Esophagus mucosa (tissue), 1 donor: ENCODE measurements at regions not wholly inside any gene's neighbourhood (a gene's known extent, or its start where the extent isn't known, plus 50 kb on each side); places are given as distances from the start of the nearest gene placed in this dataset.

Experiments used
- ATAC-seq: fragments of 200-7000 bp; cut with Tn5 transposase; one replicate; pipeline ENCODE4 v1.9.1; 2020
- donor health status: DM: yes; HTN: yes; CAD: no.

DNA sequence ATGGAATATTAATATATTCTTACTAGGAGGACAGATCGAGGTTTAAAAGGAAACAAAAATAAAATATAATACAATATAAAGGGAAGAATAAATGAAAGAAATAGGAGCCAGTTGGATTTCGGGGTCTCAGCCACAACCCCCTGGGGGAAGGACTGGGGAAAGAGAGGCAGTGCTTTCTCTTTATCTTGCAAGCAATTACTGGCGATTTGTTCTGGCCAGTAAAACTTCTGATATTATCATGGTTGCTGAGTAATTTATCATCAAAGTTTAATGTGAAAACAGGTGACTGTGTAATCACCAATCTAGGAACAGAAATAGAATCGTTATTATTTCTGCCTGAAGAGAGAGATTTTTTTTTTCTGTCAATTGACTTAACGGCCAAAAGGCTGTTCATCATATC, 917.7 kb upstream of the CELF4 start:
- ATAC-seq = no peak

DNA sequence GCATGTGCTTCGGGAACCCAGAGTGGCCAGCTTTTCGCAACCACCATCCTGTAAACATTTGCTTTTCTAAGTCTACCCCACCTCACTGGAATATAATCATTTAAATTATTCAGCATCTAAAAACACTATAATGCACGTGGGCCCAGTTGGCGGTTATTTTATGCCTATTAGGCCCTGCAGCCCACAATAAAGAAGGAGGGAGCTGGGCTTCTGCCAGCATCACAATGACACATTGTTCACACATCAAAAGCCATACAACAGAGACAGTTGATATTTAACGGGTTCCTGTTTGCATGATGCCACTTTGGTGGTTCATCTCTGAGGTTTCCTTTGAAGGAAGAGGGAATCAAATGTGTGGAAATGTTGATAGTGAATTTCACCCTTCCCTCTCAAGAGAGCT, 916.0 kb upstream of the CELF4 start:
- no peak for ATAC-seq

DNA sequence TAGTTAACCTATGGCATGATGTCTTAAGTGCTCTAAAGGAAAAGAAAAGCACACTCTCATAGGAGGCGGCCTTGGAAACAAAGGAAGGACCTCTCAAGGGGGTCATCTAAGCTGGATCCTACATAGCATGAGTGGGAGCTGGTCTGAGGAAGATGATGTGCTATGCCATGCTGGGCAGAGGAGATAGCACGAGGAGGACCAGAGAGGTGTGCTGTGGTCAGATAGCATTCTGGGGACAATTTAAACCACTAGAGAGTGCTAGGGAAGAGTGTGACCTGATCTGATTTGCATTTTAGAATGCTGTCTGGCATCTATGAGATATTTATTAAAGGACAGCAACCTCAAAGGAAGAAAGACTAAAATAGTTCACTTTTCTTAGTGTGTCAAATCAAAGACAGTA, 910.1 kb upstream of the CELF4 start:
- no peak for ATAC-seq

DNA sequence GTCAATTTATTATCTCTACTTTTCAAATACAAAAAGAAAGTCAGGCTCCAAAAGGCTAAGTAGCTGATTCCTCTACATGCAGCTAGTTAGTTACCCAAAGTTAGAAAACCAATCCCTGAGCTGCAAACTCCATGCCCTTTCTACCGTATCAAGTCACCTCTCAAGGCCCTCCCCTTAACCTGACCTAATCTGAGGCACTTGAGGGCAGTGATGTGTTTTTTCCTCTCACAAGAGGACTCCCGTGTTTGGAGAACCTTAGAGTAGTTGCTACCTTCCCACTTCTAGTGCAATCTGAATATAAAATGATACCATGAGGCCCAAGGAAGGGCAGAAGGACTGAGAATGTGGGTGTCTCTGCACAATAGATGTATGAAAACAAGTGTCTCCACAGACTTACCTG, 907.9 kb upstream of the CELF4 start:
- ATAC-seq = no peak

DNA sequence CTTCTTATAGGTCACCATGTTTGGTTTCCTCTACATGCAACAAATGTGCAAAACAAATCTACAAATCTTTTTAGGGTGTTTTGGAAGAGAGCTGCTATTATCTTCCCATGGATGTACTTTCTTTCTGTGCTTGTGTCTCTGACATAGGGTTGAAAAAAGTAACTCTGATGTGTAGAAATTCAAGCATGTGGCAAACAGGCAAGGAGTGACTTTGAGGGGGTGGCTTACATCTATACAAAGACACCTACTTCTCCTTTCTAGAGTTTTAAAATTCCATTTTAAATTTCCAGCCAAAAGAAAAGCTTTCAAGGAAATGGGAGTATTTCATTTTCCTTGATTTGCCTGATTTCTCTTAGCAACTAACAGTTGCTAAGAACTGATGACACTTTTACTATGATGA, 904.8 kb upstream of the CELF4 start:
- no peak for ATAC-seq

DNA sequence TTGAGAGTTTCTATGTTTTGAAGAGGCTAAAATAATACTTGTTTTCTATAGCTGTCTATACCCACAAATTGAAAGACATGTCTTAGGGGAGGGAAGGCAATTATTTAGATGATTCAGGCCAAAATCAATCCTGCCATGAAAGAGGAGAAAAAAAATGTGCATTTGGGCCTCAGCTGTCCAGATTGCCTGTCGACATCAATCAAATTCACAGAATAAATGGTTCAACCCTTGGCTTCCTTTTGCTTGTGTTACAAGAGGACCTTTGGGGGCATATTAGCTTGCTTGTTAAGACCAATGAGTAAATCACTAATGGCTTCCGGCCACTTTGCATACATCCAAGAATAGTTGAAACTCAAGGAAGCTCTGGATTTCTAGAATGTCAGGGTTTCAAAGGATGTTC, 900.8 kb upstream of the CELF4 start:
- ATAC-seq = no peak

DNA sequence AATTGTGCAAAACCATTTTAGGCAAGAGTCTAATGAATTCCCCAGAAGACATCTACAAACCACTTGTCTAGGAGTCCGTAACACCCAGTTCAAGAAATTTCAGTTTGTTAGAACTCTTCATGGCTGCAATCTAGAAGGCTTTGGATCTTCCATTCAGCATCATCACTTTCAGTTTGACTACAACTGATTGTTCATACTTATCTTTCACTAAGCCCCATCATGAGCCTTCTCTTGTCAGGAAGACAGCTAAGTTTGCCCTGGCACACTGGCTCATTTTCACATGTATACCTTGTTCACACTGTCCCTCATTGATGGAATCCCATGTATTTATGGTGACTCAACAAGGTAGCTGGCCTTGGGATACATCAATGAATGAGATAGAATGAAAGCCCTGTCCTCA, 898.4 kb upstream of the CELF4 start:
- no peak for ATAC-seq

DNA sequence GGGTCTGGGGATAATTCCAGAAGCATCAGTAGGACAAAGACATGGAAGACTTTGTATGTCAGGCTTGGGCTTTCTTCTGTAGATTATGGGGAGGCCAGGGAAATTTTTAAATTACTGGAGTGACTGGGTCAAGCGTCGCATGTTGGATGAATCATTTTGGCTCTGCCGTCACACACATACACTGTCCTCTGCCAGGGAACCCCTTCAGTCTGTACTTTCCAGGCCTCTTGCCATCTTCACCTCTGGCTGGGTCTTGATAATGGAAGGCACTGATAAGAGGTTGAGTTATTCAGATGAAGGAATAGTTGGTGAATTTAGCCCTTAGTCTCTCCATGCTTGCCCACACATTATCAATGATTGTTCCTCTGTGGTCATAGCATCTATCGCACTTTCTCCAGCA, 895.1 kb upstream of the CELF4 start:
- ATAC-seq = no peak

DNA sequence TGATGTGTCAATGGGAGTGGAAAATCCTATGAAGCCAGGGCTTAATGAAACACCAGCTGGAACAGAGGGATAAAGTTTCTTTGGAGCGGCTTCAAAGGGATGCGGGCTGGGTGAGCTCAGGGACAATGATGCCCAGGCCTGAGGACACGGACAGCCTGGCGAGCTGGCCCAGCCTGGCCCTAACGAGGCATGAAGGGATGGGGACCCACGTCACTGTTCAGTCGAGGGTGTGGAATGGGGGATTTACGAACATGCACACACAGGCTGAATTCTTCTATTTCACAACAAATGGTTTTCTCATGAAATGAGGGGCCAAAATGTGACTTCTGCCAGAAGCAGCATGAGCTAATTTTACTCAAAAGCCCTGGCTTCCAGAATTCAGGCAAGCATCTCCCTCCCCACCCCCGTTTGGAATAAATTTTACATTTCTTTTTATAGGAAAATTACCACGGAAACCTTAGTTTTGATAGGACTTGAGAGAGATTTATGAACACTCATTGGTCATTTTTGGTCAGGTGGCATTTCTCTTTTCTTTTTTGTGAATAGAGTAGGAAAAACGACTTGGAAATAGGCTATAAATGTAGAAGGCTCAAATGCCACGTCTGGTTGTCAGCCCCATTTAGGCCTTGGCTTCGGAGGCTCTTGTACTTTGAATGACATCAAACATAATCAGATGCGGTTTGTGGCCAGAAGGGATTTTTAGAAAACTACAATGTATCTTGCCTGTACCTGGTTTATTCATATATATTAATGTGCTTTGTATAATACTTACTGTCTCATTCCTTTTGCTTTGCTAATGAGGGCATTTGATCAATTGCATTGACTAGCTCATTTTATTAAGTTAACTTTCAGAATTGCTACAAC, 893.8 kb upstream of the CELF4 start:
- no peak for ATAC-seq

DNA sequence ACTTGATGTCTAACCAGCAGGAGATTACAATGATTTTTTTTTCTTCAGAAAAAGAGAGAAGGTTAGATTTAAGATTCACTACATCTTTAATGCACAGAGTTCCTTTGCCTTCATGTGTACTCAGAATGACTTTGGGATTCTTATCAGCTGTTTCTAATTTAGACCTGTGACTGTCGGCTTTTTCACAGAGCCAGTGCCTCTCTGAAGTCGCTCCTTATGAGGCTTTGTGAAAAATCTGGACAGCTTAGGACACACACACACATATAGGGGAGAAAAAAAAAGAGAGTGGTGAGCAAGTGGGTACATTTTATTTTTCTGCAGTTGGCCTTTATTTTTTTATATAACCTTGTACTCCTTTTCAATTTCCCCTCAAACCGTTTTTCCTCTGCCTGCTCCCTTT, 893.1 kb upstream of the CELF4 start:
- ATAC-seq = no peak

DNA sequence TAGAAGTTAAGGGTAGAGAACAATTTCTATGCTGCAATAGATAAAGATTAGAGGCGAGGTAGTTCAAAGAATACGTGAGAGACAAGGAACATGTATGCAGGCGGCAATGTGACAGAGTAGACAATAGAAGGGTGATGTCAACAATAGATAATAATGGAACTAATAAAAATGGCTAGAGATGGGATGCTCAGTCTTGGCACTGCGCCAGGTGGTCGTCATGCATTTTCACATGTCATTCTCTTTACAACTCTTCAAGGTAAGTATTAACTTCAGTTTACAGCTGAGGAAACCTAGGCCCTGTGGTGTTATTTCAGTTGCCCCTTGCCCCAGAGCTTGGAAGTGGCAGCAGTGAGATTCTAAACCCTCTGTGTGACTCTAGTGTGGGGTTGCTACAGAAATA, 890.7 kb upstream of the CELF4 start:
- ATAC-seq = no peak

DNA sequence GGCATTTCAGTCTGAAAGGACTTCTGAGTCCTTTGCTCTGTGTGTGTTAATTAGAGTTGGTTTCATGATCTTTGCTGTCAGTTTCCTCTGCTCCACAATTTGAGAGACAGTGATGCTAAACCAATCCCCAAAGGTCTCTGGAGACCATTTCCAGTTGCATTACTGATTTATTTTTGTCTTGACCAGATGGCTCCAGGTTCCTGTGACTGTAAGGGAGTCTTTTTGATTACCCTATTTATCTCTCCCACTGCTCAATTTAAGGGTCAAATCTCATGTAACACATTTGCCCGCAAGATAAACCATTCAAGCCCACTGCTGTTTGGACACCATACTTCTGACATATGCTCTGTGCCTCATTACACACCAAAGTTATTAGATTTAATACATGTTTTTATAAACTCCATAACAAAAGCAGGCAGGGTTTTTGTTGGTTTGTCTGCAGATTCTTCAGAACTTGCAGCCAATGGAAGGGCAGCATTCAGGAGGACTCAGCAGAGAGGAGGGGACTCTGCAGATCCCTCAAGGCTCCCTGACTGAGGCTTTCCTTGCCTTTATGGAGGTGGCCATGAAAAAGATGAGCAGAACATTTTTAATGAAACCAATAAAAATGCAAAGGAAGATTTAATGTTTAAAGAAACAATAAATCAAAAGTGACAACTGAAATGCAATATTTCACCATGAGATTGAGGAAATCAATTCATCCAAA, 889.3 kb upstream of the CELF4 start:
- ATAC-seq = no peak

DNA sequence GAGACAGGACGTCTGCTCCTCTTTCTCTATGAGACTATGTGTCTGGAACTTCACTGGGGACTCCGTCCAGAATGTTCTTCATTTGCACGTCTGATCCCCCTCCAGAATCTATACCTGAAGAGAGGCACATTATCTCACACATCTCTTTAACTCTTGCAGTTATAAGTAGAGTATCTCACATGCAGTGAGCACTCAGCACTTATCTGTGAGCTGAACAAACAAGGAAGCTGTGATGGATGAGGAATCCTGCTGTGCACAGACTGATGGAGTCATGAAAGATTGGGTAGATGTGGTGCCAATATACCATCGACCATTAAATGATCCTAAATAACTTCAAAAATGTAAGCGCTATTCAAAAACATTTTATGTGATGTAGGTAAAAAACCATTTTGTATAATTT, 888.3 kb upstream of the CELF4 start:
- ATAC-seq = no peak

DNA sequence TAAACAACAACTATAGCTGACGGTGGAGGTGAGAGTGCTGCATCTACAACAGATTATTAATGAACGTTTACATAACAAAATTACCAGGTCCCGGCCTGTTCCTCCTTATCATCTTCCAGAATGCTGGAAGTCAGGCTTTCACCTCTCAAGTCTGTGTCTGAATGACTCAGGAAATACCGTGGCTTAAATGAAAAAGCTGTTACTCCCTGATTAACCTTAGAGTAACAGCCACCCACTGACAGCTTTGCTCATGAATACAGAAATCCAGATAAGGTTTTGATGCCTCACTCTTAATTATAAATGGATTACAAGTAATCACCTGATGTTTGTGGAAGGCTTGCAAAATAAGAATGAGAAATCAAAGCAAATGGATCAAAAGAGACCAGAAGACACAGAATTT, 885.3 kb upstream of the CELF4 start:
- peak; percentile 44 for ATAC-seq

DNA sequence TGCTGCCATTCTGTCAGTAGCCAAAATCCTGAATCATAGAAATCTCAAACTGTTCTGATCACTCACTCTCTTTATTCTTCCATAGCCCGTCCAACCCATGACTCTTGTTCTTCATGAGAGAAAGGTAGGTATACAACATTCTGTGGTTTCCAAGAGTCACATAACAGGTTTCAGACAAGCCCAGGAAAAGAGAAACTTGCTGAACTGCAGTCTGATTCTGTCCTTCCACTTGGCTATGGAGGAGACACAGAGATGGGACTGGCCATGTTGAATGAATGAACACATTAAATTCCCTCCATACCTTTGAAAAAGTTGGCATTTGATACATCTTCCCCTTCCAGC, 880.2 kb upstream of the CELF4 start:
- ATAC-seq = no peak

DNA sequence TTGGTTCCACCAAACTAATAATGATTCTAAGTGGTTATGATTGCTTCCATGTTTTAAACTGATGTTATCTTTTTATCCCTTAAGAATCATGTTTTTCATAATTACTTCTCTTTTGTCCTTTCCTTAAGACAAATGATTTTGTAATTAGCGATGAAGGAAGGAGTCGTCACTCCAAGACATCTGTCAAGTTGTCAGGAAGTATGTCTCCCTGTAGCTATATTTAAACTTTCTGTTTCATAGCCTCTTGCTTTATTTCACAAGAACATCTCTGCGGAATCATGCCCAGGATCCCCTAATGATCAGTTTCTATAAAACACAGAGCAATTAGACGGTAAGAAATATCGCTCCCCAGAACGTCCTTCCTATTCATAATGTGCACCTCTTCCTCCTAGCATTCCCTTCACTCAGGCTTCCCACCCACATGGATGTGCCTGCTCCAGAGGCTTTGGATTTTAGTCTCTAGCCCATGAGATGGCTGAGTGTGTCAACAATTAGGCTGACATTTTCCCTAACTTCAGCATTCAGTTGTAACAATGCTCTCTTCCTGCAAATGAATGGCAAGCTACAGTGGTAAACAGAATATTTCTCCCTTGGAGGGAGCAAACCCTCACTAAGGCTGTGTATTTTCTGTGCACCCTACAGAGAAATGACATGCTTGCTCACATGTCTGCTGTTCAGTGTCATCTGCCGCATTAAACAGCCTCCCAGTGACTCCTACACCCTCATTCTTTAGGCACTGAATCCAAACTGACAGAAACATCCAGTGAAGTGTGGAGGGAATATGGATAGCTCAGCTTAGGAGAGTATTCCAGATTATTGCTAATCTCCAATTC, 879.6 kb upstream of the CELF4 start:
- ATAC-seq = no peak

DNA sequence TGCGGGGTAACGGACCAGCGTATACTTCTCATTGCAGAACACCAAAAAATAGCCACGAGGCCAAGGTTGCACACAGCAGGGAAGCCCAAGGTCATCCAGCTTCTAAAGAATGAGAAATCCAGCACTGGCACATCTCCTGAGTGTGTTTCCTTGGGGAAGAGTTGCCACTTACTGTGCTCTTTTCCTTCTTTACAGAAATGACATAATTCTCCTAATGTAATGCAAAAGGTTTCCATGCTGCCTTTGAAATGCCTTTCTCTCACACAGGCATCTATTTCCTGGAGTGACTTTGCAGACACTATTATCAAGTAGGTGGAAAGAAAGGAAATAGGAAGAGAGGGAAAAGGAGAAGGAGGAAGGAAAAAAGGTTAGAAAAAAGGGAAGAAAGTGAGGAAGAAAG, 862.1 kb upstream of the CELF4 start:
- ATAC-seq = no peak

DNA sequence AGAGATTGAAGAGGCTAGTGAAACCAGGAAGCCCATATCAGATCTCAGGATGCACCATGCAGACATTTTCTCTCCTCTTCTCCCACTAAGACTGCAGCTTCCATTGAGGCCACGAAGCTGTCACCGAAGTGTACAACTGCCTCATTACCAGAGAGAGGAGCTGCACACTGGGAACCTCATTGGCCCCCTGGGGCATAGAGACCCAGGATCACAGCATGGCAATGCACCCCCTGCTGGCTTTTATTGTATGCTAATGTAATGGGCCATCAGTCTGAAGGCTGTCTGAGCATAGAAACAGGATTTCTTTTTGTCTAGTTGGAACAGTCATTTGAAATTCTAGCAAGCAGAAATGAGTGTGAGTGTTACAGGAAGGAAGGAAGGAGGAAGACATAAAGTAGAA, 861.6 kb upstream of the CELF4 start:
- ATAC-seq = no peak

DNA sequence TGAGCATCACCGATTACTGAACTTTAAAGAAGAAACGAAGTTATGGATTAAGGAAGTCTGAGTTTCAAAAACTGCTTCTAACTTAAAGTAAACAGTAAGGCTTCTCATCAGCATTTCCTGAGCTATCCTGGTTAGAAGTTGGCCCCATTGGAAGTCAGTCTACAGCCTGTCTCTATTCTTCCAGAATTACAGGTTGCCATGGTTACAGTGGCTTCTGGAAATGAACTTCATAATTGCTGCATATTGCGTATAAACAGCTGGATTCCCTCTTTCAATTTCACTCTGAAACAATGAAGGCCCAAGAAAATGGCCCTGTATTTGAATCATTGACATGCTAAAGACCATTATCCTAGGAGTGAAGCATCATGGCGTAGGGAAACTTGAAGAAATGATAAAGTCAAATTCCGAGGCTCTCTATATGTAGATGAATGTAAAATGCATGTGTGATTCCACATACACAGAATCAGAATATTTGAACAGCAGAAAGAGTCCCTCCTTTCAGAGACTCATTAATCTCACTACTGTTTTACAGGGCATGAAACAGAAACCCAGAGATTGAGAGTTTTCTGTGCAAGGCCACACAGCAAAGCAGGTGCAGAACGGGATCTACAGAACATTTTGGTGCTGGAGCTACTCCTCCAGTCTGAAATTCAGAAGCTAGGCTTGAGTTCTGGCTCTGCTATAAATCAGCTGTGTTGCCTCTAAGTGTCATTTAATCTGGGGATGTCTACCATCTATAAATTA, 856.4 kb upstream of the CELF4 start:
- ATAC-seq = no peak

DNA sequence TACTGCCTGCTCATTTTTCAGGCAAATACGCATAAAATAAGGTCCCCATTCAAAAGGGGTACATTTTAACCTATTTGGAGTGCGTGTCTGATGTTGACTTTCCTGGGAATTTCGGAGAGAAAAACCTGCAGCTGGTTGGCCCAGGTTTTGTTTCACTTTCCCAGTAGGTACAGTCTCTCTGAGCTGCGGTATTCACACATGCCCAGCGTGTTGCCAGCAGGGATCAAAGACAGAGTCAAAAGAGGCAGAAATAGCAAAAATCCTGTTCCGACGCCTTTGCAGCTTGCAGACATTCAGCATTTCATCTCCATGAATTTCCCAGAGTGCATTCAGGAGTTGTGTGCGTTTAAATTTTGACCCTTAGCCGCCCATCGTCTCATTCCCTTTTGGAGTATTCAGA, 855.4 kb upstream of the CELF4 start:
- ATAC-seq = no peak

DNA sequence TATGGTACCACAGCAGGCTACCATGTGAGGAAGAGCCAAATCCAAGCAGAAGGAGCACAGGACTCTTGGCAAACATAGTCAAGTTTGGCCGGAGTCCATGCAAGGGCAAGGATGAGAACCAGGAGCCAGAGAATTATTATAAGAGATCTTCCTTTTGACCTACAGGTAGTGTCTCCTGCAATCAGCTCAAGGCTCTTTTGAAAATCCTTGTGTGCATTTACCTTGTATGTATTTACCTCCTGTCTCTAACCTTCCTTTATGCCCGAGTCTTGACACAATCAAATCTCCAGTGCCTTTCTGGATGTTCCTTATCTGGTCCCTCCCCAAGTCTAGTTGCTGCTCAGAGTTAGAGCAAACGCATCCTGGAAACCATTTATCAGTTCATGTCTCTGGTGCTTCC, 855.0 kb upstream of the CELF4 start:
- ATAC-seq = no peak

DNA sequence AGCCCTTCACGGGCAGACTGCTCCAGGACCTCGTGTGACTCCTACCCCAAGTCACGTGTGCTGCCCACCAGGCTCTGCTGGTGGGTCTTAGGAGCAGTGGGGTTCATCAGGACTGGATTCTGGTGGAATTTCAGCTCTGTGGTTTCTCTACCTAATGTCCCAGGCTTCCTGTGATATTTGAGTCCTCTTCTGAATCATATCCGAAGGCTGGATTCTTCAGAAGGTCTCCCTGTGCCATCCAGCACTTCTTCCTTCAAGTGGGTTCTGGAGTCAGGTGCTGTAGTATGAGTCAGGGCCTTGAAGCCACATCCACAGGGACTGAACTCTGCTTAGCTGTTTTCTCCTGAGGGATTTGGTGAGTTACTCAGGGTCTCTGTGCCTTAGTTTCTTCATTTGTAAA, 850.2 kb upstream of the CELF4 start:
- no peak for ATAC-seq

DNA sequence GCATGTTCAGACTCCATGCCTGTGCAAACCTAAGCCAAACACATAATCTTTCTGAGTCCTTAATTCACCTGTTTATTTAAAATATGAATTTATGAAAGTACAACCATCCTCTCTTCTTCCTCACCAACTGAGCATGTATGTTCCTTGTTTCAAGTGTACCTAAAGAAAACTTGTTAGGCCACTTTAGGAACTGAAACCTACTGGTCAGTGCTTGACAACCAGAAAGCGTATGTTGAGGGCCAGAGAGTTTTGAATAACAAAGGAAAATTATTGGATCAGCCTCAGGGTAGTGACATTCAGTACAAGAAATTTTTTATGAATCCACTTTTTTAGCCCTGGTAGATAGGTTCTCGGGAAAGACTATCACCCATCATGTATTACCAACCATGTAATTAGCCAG, 847.6 kb upstream of the CELF4 start:
- ATAC-seq = no peak
